ENCODE measurements at regions not wholly inside any gene's neighbourhood (a gene's known extent, or its start where the extent isn't known, plus 50 kb on each side); places are given as distances from the start of the nearest gene placed in this dataset.

GRCh38 chr3:106088304-106088703 is 219.5 kb upstream of the CBLB start:
- Histone ChIP-seq H2AFZ (ENCODE audit: low read length) (no peak overlapping the region), H3K79me2 (ENCODE audit: insufficient read depth, low read length) (no peaks in the 10 kb centered on the region), H3K9me3 (ENCODE audit: insufficient read depth, low read depth, low read length) (no peaks in the 10 kb centered on the region), H4K20me1 (ENCODE audit: insufficient read depth, low read length, poor library complexity, severe bottlenecking) (no peaks in the 10 kb centered on the region), H3K9ac (ENCODE audit: low read depth, low read length, poor library complexity, severe bottlenecking) (no peak overlapping the region), H3K4me3 (ENCODE audit: low read length, poor library complexity, severe bottlenecking) (no peak overlapping the region), H3K4me2 (ENCODE audit: low read depth, low read length, poor library complexity, severe bottlenecking) (no peak overlapping the region), H3K9me2 (replicated peaks; ENCODE audit: low read depth, low read length) (no peaks in the 10 kb centered on the region), H3K27me3 (ENCODE audit: insufficient read depth, low read length, poor library complexity, severe bottlenecking) (no peaks in the 10 kb centered on the region), H3K4me1 (ENCODE audit: insufficient read depth, low read length, poor library complexity, severe bottlenecking) (no peaks in the 10 kb centered on the region), H3K36me3 (ENCODE audit: insufficient read depth, low read length) (no peaks in the 10 kb centered on the region), H3F3A (ENCODE audit: low read depth) (no peaks in the 10 kb centered on the region)
- TF ChIP-seq EZH2phosphoT487 (IDR thresholded peaks at IDR 0.05; ENCODE audit: borderline replicate concordance) (no peak), CTCF (conservative IDR thresholded peaks at IDR 0.05; ENCODE audit: low read length) (no peak)

- no peaks in the 10 kb centered on the region for H3K36me3 ChIP-seq (ENCODE audit: insufficient read depth, low read length)
- no peaks in the 10 kb centered on the region for H3K27me3 ChIP-seq (ENCODE audit: insufficient read depth, low read length, poor library complexity, severe bottlenecking)
- H3K4me3 ChIP-seq (ENCODE audit: low read length, poor library complexity, severe bottlenecking) = no peak overlapping the region
- no peak overlapping the region for H3K9ac ChIP-seq (ENCODE audit: low read depth, low read length, poor library complexity, severe bottlenecking)
- no peak overlapping the region for H2AFZ ChIP-seq (ENCODE audit: low read length)
- H3K4me2 ChIP-seq (ENCODE audit: low read depth, low read length, poor library complexity, severe bottlenecking) = no peak overlapping the region
- no peaks in the 10 kb centered on the region for H3K4me1 ChIP-seq (ENCODE audit: insufficient read depth, low read length, poor library complexity, severe bottlenecking)
- no peaks in the 10 kb centered on the region for H4K20me1 ChIP-seq (ENCODE audit: insufficient read depth, low read length, poor library complexity, severe bottlenecking)
- no peaks in the 10 kb centered on the region for H3F3A ChIP-seq (ENCODE audit: low read depth)
- H3K79me2 ChIP-seq (ENCODE audit: insufficient read depth, low read length) = no peaks in the 10 kb centered on the region
- H3K9me3 ChIP-seq (ENCODE audit: insufficient read depth, low read depth, low read length) = no peaks in the 10 kb centered on the region
- TF ChIP-seq EZH2phosphoT487 (IDR thresholded peaks at IDR 0.05; ENCODE audit: borderline replicate concordance) (no peak), CTCF (conservative IDR thresholded peaks at IDR 0.05; ENCODE audit: low read length) (no peak)
- no peaks in the 10 kb centered on the region for H3K9me2 ChIP-seq (replicated peaks; ENCODE audit: low read depth, low read length)
Observed at GRCh38 chr3:106088899-106089298, 220.1 kb upstream of the CBLB start.

- H3K36me3 ChIP-seq (ENCODE audit: insufficient read depth, low read length) = no peaks in the 10 kb centered on the region
- no peaks in the 10 kb centered on the region for H4K20me1 ChIP-seq (ENCODE audit: insufficient read depth, low read length, poor library complexity, severe bottlenecking)
- no peak overlapping the region for H3K9ac ChIP-seq (ENCODE audit: low read depth, low read length, poor library complexity, severe bottlenecking)
- H2AFZ ChIP-seq (ENCODE audit: low read length) = no peak overlapping the region
- H3K4me2 ChIP-seq (ENCODE audit: low read depth, low read length, poor library complexity, severe bottlenecking) = no peak overlapping the region
- no peaks in the 10 kb centered on the region for H3K9me2 ChIP-seq (replicated peaks; ENCODE audit: low read depth, low read length)
- H3K79me2 ChIP-seq (ENCODE audit: insufficient read depth, low read length) = no peaks in the 10 kb centered on the region
- no peak overlapping the region for H3K4me3 ChIP-seq (ENCODE audit: low read length, poor library complexity, severe bottlenecking)
- no peak for TF ChIP-seq CTCF (conservative IDR thresholded peaks at IDR 0.05; ENCODE audit: low read length)
- TF ChIP-seq EZH2phosphoT487 (IDR thresholded peaks at IDR 0.05; ENCODE audit: borderline replicate concordance) = no peak
- H3K27me3 ChIP-seq (ENCODE audit: insufficient read depth, low read length, poor library complexity, severe bottlenecking) = no peaks in the 10 kb centered on the region
- H3K4me1 ChIP-seq (ENCODE audit: insufficient read depth, low read length, poor library complexity, severe bottlenecking) = no peaks in the 10 kb centered on the region
- H3K9me3 ChIP-seq (ENCODE audit: insufficient read depth, low read depth, low read length) = no peaks in the 10 kb centered on the region
- H3F3A ChIP-seq (ENCODE audit: low read depth) = no peaks in the 10 kb centered on the region
Observed at GRCh38 chr3:106089806-106090205, 221.0 kb upstream of the CBLB start.
